ENCODE measurements at regions not wholly inside any gene's neighbourhood (a gene's known extent, or its start where the extent isn't known, plus 50 kb on each side); places are given as distances from the start of the nearest gene placed in this dataset.
"Not testable (repeated sequence)": the region's sequence is repeated elsewhere in the genome, so short reads cannot be mapped to it uniquely, and the experiment has no call there.

GRCh38 chr1:88330201-88330600 lies 353.9 kb upstream of the PKN2 start:
- DNase-seq = no peak

GRCh38 chr1:88333086-88333695 lies 350.9 kb upstream of the PKN2 start:
- DNase-seq = no peak

- no peak for DNase-seq
Measured at GRCh38 chr1:88341447-88341846, 342.6 kb upstream of the PKN2 start.

- DNase-seq = not testable (repeated sequence)
Measured at GRCh38 chr1:88342081-88342480, 342.0 kb upstream of the PKN2 start.

- DNase-seq = no peak
Measured at GRCh38 chr1:88350648-88351047, 333.4 kb upstream of the PKN2 start.

- DNase-seq = no peak
Measured at GRCh38 chr1:88351960-88352359, 332.1 kb upstream of the PKN2 start.

- no peak for DNase-seq
Measured at GRCh38 chr1:88354256-88354655, 329.8 kb upstream of the PKN2 start.

GRCh38 chr1:88357729-88358128 lies 326.3 kb upstream of the PKN2 start:
- no peak for DNase-seq

- DNase-seq = no peak
Measured at GRCh38 chr1:88371436-88372023, 312.5 kb upstream of the PKN2 start.

GRCh38 chr1:88375977-88376376 lies 308.1 kb upstream of the PKN2 start:
- no peak for DNase-seq

- DNase-seq = no peak
Measured at GRCh38 chr1:88376421-88376820, 307.7 kb upstream of the PKN2 start.

GRCh38 chr1:88378560-88378959 lies 305.5 kb upstream of the PKN2 start:
- DNase-seq = no peak

- DNase-seq = no peak
Measured at GRCh38 chr1:88394958-88395357, 289.1 kb upstream of the PKN2 start.

- no peak for DNase-seq
Measured at GRCh38 chr1:88398338-88398737, 285.7 kb upstream of the PKN2 start.

GRCh38 chr1:88399690-88400089 lies 284.4 kb upstream of the PKN2 start:
- no peak for DNase-seq

GRCh38 chr1:88401313-88401712 lies 282.8 kb upstream of the PKN2 start:
- DNase-seq = no peak

GRCh38 chr1:88404582-88404981 lies 279.5 kb upstream of the PKN2 start:
- no peak for DNase-seq

GRCh38 chr1:88407248-88407647 lies 276.8 kb upstream of the PKN2 start:
- DNase-seq = no peak

GRCh38 chr1:88421997-88422396 lies 262.1 kb upstream of the PKN2 start:
- no peak for DNase-seq

GRCh38 chr1:88433556-88433955 lies 250.5 kb upstream of the PKN2 start:
- no peak for DNase-seq

GRCh38 chr1:88434836-88435235 lies 249.2 kb upstream of the PKN2 start:
- no peak for DNase-seq

GRCh38 chr1:88441022-88441421 lies 243.1 kb upstream of the PKN2 start:
- no peak for DNase-seq

GRCh38 chr1:88451856-88452255 lies 232.2 kb upstream of the PKN2 start:
- no peak for DNase-seq

- DNase-seq = no peak
Measured at GRCh38 chr1:88453295-88453694, 230.8 kb upstream of the PKN2 start.

- no peak for DNase-seq
Measured at GRCh38 chr1:88454781-88455180, 229.3 kb upstream of the PKN2 start.
